Right lung (tissue), 2 donors: ENCODE measurements at regions not wholly inside any gene's neighbourhood (a gene's known extent, or its start where the extent isn't known, plus 50 kb on each side); places are given as distances from the start of the nearest gene placed in this dataset.

Experiments
- DNase-seq, 2 donors: peaks; one replicate each; pipeline ENCODE4 v3.0.0-alpha.2; 2013

DNA sequence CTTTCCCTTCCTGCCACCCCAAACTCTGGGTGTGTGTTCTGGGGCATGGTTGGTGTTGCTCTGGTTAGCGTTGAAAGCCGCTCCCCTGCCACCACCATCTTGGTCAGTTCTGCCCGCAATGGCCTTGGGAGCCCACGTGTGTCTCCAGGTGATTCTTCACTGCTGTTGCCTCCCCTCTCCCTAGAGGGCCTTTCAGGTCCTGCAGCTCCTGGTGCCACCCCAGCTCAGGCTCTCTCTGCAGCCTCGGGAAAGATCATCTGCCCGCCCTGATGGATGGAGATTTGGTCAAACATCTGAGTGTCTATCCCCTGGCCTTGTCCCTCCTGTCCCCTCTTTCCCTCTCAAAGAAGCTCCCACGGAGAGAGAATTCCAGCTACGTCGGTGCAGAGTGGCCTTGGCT lies 241.3 kb downstream of the RBFOX3 start:
- DNase-seq = no peak

DNA sequence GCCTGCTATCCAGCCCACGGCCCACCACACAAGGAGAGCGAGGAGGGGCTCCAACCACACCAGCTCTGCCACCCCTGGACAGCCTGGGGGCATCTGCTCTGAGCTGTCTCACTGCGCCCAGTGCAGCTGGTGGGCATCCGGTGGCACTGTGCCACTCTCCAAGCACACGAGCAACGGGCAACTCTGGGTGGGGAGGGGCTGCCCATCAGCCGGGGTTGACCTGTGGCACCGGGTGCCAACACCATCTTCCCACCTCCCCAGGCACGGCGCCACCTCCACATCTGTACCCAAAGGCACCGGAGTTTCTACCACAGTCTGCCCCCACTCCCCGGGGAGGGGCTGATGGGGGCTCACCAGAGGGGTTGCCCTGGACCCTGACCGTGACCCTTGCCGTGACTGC lies 241.8 kb downstream of the RBFOX3 start:
- DNase-seq = no peak

DNA sequence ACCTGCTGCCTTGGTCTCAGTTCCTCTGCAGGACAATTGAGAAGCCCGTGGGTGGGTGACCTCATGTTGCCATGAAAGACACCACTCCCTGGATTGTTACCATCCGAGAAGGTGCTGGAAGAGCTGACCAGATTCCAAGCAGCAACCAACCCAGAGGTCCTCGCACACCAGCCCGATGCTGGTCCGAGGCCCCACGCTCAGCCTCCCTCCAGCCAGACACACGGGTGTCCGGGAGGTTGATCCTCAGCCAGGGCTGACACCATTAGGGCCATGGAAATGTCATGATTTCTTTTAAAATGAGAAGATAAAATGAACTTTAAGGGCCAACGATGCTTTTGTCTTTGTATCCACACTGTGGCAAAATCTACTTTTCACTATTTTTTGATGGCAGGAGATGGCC lies 242.3 kb downstream of the RBFOX3 start:
- no peak for DNase-seq

DNA sequence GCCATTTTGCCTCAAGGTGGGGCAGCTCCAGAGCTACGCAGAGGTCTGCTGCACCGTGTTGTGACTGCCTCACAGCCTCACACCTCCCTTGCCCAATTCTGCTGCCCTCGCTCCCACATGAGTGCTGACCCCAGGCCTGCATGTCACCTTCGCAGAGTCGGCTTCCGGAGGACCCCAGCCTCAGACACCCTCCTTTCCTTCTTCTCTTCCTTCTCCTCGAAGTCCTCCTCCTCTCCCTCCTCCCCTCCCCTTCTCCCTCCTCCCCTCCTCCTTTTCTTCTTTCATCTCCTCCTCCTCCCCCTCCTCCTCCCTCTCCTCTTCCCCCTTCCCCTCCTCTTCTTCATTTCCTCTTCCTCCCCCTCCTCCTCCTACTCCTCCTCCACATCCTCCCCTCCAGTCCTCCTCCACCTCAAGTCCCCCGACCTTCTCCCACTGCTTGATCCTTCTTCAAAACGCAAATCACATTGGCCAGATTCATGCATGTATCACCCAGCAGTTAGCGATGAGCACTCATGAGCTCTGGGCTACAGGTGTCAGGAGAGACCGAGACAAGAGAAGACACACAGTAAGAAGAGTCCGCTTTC lies 243.8 kb downstream of the RBFOX3 start:
- no peak for DNase-seq

DNA sequence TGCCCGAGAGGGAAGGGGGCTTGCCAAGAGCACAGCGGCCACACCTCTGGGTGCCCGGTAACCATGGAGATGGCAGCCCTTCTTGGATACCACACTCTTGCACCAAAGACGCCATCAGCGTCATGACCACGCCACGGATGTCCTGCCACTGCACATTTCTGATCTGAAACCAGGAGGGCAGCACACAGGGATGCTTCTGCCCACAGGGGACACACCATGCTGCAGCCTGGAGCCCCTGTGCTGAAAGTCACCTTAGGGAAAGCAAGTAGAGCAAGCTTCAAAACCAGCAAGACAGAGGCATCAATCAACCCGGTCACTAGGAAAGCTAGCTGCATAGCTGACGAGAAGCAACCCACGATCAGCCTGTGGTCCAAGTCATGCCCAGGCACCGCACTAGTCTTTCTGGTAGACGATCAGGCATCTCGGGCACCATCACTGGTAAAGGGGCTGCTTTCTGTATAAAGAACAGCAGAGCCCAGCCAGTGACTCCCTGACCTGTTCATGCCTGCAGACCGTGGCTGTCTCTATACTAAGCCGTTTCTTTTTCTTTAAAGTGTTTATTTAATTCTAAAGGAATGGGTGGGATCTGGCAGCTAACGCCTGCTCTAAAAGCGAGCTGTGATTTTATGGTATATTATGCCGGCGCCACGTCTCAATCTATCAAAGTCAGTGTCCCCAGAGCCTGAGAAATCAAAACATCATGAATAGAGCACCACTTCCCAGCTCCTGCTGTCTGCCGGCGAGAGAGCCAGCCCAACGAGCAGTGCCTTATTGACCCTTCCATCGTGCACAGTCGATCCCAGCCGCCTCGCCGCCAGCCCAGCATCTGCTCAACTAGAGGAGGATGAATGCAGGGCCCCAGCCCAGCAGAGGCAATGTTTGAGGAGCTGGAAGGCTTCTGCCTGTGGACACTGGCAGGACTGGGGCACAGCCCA lies 244.7 kb downstream of the RBFOX3 start:
- no peak for DNase-seq

DNA sequence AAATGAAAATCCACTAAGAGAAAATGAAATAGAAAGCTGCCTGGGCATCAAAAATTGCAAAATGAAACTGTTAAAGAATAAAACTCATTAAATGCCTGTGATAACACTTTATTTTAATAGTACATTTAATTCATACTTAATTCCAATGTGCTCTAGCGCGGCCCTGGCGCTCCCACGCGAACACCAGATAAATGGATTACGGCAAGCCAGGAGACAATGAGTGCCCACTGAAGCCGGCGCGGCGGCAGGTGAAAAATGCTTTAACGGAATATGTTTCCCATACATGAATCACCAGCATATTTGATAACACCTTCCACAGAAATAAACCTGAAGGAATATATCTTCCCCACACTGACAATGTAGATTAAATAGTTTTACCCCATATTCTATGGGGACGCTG lies 245.5 kb downstream of the RBFOX3 start:
- no peak for DNase-seq

DNA sequence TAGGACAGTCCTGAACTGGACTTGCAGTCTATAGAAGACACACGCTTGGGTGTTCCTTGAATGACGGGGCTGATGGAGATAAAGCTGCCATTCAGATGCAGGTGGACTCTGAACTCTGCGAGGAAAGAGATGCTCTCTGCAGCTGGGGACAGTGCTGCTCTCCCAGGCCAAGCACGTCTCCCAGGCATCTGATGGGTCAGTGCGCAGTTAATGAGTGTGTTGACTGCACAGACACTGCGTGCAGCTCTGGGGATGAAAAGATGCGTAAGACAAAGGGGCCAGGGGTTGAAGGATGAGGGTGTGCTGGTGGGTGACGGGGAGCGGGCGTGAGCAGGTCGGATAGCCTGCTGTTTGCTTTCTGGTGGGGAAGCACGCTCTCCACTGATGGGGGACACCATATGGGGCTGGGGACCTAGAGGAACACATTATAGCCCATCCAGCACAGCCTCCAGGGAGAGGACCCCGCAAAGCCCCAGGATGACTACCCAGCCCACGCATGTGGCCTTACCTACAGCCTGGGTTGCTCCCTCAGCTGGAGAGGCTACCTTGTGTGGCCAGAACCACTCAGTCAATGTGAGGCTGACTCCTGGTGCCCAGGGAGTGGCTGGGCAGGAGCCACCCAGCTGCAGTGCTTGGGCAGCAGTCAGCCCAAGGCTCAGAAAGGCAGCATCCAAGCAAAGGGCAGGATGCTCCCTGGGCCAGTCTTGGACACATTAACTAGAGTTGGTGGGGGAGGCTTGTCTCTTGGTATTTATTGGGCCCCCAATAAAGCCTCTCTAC lies 246.3 kb downstream of the RBFOX3 start:
- DNase-seq = no peak

DNA sequence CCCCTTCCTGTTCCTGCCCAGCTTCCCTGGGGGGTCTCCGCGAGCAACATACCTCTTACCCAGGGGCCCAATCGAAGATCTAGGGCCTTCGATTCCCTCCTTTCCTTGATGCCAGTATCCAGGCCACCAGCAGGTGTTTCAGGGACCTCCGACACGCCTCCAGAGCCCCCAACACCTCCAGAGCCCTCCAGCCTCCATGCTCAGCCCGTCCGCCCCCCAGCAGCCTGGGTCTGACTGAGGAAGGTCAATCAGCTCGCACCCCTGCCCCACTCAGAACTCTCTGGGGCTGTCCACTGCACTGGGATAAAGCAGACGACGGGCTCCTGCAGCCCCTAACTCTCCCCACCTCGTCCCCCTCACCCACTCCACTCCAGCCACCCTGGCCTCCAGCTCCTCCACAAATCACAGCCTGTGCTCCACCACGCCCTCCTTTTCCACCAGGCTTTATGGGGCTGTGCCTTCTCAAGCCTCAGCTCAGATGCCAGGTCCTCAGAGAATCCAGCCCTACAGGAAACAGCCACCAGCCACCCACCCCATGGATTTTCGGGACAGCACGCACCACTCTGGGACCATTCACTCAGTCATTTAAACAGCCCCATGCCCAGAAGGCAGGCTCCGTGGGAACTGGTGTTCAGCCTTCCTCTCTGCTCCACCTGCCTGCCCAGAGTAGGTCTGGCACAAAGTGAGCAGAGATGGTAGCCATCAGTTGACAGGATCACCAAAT lies 247.1 kb downstream of the RBFOX3 start:
- DNase-seq = no peak

DNA sequence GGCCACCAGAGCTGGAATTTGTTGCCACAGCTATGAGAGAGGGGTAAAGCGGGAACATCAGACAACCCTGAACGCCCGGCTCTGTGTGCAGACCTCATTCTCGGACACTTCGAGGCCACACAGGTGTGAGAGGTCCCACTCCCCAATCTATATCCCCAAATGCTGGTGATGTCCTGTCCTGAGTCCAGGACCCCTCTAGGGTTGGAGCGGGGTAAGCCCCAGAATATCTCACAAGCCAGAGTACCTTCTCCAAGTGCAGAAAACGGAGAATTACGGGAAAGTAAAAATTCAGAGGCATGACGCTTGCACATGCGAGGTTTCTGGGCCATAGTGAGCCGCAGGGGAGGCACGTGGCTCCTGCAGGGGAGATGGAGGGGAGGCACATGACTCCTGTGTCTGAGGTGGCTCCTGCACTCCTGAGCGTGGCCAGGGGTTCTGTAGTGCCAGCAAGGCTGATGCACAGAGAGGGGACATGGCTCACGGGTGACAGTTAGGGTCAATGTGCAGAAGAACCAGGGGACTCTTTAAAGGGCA lies 248.0 kb downstream of the RBFOX3 start:
- no peak for DNase-seq

DNA sequence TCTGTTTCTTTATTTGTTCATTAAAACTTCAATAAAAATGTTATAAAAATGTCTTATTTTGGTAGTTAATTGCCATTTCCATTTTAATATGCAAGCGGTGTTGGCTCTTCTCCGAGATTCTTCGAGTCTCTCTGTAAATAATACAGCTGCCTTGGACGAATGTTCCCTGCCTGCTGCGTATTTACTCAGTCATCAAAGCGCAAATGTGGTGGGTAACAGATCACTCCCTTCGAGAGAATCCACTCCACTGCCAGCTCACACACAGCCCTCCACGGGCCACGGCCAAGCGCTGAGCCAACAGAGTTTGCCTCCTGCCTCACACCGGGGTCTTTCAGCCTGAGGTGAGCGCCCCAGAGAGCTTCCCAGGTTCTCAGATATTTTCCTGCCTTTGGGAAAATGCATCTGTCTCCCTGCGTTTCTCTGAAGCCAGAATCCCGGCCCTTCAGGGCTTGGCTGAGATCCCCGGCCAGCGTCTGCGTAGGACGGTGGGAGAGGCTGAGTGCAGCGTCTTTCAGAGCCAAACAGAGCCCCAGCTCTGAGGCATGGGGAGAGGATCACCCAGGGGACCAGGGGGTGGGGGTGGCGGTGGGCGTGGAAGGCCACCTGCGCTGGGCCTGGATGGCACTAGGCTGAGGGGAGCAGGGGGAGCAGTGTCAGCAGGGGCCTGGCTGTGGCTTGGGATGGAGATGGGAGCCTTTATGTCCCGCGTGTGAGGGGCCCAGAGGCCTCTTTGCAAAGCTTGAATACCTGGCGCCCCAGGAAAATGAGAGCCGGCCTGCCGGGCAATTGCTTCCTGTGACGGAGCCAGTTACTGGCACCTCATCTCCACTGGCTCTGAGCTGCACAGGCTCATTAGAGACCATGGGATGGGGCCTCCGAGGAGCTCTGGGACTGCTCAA lies 248.7 kb downstream of the RBFOX3 start:
- no peak for DNase-seq

DNA sequence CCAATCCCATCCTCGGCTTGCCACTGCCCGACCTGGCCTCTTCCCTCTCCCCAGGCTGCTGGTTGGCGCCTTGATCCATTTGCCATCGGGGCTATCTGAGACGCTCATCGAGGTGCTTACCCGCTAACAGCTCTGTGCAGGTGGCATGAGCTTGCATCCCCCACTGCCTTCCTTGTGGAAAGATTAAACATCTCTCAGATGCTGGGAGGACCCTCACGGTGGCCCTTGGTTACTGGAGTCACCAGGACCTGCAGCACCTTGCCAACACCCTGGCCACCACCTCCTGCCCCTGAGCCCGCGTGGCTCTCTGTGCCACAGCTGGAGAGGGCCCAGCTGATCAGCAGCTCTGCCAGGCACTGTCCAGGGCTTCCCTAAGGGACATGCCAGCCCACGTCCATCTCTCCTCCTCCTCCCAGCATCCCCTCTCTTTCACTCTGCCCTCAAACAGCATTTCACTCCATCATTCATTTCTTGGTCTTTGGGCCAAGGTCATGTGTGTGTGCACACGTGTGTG lies 249.6 kb downstream of the RBFOX3 start:
- DNase-seq = no peak

DNA sequence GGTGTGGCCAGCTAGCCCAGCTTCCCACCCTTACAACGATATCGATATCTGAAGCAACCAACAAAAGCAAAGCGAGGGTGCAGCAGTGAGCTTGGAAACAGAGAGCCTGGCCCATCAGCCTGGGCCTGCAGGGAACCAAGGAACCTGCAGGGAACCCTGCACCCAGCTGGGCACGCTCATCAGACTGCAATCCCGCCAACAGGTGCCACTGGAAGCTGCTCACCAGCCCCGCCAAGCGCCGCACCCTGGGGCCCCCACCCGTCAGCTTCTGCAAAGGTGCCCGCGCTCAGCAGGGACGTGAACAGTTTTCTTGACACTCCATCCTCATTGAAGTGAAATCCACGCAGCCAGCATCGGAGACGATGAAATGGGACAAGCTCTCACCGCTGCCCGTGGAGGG lies 250.7 kb downstream of the RBFOX3 start:
- no peak for DNase-seq

DNA sequence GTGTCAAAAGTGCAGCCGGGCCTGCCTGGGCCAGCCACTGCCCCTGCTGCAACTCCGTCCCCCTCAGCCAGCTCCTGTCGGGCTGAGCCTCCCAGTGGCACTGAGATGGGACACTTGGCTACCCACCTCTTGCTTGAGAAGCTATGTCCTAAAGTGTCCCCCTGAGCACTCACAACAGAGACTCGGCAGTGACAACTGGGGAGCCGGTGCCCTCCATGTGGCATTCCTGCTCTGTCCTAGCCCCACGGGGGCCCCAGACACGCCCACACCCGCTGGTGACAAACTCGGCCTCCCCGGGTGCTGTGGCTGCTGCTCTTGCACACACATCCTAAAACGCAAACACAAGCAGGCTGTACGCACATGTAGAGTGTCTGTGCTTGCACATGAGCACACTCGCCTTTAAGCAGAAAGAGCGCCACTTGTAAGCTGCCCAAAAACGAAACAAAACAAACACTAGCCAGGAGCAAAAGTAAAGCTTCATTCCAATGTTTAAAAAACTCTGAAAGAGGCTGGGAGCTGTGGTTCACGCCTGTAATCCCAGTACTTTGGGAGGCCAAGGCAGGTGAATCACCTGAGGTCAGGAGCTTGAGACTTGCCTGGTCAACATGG lies 253.9 kb downstream of the RBFOX3 start:
- no peak for DNase-seq

DNA sequence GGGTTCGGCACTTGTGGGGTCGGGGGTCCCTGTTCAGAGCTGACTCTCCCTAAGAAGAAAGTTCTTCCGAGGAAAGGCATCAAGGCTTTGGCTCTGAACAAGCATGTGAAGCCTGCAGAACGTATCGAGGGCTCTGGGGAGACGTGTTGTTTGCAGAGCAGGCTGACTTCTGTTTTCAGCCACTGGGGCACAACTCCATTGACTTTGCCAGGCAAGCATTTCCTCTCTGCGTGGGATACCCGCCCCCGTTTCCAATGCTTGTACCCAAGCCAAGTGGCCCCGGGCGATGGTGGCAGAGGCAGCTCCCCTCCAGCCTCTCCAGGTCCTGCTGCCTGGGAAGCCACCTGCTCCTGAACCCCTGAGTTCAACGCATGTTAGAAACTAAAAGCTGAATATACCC lies 255.7 kb downstream of the RBFOX3 start:
- no peak for DNase-seq

DNA sequence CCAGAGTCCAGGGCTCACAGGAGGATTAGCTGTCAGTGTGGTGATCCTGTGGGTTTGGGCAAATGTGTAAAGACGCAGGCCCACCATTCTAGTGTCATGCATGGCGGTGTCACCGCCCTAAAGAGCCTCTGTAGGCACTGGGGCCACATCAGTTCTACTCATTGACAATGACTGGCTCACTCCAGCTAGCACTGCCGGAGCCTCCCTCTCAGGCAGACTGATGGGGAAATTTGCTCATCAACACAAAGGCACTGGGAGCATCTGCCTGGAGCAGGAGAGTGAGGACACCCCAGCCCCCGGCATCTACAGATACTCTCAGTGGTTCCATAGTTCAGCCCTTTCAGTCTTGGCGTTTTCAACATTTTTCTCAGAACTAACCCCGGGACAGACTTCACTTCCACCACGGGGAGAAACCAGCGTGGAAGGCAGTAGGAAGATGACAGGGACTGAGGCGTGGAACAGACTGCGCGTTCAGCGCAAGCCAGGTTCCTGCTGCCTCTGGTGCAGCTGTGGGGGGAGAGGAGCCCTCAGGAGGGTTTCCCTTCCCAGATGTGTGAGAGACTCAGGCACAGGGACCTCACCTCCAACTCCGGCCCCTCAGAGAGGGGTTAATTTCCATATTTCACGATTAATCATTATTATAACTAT lies 256.6 kb downstream of the RBFOX3 start:
- no peak for DNase-seq

DNA sequence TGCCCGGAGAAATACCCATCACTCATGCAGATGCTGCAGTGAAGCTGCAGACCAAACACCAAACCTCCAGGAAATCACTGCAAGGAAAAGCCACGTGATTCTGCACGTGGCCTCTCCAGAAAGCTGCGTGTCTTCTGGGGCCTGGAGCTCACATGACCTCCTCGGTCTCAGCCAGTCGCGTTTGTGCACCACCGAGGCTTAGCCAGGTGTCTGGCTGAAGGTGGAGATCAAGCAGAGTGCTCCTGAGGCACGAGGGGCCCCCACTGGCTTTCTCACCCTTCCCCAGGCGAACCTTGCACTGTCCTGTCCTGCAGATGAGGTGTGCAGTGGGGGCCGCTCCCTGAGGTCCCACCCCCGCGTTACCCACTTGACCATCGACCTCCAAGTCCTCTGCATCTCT lies 257.3 kb downstream of the RBFOX3 start:
- DNase-seq = no peak

DNA sequence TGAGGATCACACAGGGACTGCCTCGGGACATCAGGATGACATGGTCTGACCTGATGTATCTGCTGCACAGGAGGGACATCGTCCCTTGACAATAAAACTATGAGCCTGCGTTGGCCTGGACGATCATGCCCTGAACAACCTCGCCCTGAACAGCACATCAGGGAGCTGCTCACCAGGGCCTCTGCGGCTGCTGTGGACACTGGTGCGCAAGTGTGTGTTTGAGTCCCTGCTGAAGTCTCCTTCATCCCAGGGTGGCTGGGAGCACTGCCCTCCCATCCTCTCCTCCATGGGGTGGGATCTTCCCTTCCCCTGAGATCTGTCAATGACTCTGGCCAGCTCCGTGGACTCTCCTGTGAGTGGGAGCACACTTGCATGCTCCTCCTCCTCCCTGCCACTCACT lies 257.8 kb downstream of the RBFOX3 start:
- DNase-seq = no peak

DNA sequence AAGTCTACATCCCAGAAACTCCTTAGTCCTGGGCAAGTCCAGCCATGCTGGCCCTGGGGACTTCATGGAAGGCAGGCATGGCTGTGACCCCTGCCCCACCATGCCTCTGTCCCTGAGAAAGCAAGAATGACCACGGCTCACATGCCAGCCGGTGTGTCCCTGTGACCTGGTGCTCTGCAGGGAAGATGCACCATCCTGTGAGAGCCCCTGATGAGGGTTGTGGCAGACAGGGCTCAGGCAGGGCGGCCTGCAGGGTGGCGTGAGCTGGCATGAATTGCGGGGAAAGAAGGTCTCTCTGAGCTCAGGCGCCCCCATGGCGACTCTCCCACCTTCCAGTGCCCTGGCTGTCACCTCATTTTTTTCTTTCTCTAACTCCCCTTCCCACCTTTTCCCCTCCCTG lies 260.3 kb downstream of the RBFOX3 start:
- no peak for DNase-seq
